Choroid plexus epithelial cell (primary cell): ENCODE measurements at regions not wholly inside any gene's neighbourhood (a gene's known extent, or its start where the extent isn't known, plus 50 kb on each side); places are given as distances from the start of the nearest gene placed in this dataset.
A peak's percentile ranks its signal among the peaks of the same experiment; 100 is the strongest.

ENCODE experiments used
- DNase-seq: peaks from one replicate; pipeline ENCODE4 v3.0.0-alpha.2; 2010; ENCODE audit warnings: low read depth
- H3K4me3 ChIP-seq: 2 replicates; pipeline ENCODE4 v1.5.1; 2011; ENCODE audit warnings: low read depth, mild to moderate bottlenecking, control low read depth, low read length, moderate library complexity
- CTCF ChIP-seq: conservative IDR thresholded peaks from 2 replicates; pipeline ENCODE4 v1.5.1; 2011; ENCODE audit warnings: low read depth, mild to moderate bottlenecking, control low read depth, inconsistent platforms, low read length, moderate library complexity

- DNase-seq = no peak
- TF ChIP-seq CTCF = no peak
- H3K4me3 ChIP-seq = no peak overlapping the region
These were observed 311.4 kb upstream of the RIOK2 start for GRCh38 chr5:97494465-97494864.

GRCh38 chr5:97495301-97495700 lies 312.3 kb upstream of the RIOK2 start:
- no peak for DNase-seq
- TF ChIP-seq CTCF = no peak
- no peak overlapping the region for H3K4me3 ChIP-seq

GRCh38 chr5:97496037-97496436 lies 313.0 kb upstream of the RIOK2 start:
- DNase-seq = no peak
- no peak overlapping the region for H3K4me3 ChIP-seq
- TF ChIP-seq CTCF = no peak

- no peak overlapping the region for H3K4me3 ChIP-seq
- no peak for TF ChIP-seq CTCF
- DNase-seq = no peak
These were observed 315.6 kb upstream of the RIOK2 start for GRCh38 chr5:97498657-97499056.

GRCh38 chr5:97499605-97500004 lies 316.6 kb upstream of the RIOK2 start:
- TF ChIP-seq CTCF = no peak
- no peak for DNase-seq
- no peak overlapping the region for H3K4me3 ChIP-seq

GRCh38 chr5:97501286-97501964 lies 318.4 kb upstream of the RIOK2 start:
- no peak overlapping the region for H3K4me3 ChIP-seq
- TF ChIP-seq CTCF = no peak
- no peak for DNase-seq

GRCh38 chr5:97501965-97502305 lies 318.9 kb upstream of the RIOK2 start:
- H3K4me3 ChIP-seq = no peak overlapping the region
- no peak for TF ChIP-seq CTCF
- DNase-seq = peak; percentile 3
